GM18867 (cell line): ENCODE measurements at regions not wholly inside any gene's neighbourhood (a gene's known extent, or its start where the extent isn't known, plus 50 kb on each side); places are given as distances from the start of the nearest gene placed in this dataset.

ENCODE experiments used
- ATAC-seq: cut with Tn5 transposase; IDR thresholded peaks from one replicate; pipeline ENCODE4 v1.9.1; 2021; ENCODE audit warnings: mild to moderate bottlenecking, moderate library complexity; ENCODE audit not compliant: unreplicated experiment

DNA sequence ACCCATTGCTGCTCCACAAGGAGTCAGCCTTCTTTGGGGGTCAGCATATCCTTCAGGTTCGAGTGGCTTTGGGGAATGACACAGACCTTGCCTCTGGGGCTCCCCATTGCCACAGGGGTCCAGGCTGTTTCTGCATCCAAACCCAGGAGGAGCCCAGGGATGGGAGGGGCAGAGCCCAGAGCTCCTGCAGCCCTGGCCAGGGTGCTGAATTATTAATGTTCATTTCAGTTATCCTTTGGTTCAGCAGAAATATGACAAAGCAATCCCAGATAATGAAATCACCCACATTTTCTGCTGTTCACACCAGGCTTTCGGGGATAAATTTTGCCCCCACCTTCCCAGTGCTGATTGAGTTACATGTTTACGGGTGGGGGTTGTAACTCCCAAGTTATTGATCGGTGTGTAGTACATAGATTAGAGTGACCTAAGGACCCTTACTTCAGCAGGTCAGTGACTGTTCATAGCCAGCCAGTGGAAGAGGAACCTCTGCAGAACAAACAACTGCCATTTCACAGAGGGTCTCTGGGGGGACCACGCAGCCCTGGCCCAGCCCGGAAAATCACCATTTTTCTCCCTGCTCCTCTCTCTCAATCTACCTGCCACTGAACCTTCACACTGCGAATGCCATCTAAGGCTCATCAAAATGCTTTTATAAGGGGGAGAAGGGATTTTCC lies 240.3 kb upstream of the N4BP1 start:
- ATAC-seq, result no peak

DNA sequence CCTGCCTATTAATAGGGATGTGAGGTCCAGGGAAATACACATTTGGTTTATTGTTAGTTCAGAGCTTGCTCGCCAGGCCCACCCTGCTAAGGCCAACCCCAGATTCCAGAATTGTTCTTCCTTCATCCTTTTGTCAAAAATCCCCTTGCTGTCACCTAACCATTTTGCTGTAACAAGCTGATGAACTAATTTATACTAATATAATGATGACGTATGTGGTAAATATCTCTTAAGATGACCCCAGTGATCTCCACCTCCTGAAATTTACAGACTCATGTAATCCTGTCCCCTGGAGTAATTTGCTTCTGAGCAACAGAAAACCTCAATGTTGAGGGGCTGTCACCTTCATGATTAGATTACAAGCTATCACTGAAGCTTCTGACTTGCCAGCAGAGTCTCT lies 236.3 kb upstream of the N4BP1 start:
- ATAC-seq, result no peak

DNA sequence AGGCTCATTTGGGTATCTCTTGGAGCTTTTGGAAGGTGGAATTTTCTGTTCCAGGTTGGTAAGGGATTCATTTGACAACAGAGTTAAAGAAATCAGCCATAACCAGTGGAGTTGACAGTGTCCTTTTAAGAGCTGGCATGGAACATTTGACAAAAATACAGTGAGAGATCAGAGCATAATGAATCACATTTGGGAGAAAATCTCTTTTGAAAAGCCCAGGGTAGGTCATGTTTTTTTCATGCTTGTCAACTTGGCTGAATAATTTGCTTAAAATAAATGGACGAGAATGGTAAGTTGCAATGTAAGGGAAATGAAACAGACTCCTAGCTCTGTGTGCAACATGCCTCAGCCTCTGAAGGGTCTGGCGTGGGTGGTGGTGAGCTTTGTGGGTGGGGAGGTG lies 235.3 kb upstream of the N4BP1 start:
- ATAC-seq, result no peak

DNA sequence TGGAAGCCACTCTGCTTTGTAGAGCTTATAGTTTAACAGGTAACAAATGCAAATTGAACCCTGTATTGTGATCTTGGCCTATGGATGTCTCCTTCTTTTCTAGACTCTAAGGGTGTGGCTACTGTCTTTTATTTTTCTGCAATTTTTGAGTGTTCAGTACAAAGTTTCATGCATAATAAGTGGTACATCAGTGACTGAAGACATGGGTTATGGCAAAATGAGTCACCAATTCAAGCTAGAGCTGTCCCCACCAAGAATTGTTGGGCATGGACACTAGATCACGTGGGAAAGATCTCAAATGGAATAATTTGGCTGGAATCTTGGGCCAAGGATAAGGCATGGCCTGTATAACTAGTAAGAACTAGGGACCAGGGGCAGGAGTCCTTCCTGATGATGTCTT lies 228.4 kb upstream of the N4BP1 start:
- ATAC-seq, result no peak

DNA sequence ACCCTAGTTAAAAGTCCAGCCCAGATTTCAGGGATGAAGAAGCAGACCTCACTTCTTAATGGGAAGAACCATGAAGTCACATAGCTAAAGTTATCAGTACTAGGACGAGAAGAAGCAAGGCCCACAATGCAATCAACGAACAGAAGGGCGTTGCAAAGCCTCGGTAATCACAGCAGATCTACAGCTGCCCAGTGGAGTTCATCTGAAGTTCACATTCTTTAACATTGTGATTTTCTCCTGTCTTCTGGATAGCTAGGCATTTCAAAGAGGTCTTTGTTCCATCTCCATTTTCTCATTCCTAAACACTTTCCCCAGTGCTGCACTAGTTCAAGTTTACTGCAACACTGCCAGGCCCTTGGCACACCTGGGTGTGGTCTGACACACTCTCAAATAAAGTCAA lies 226.7 kb upstream of the N4BP1 start:
- no peak for ATAC-seq

DNA sequence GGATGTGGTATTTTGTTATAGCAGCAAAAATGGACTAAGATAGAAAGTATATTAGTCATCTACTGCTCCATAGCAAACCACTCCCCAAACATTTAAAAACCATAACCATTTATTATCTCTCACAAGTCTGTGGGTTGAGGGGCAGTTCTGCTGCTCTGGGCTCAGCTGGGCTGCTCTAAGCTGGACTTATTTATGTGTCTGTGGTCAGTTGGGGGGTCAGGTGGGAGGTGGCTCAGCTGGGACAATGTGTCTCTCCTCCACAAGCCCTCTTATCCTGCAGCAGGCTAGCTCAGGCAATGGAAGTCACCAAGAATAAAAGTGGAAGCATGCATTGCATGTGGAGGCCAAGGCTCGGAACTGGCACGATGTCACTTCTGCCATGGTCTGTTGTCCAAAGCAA lies 226.1 kb upstream of the N4BP1 start:
- ATAC-seq, result no peak

DNA sequence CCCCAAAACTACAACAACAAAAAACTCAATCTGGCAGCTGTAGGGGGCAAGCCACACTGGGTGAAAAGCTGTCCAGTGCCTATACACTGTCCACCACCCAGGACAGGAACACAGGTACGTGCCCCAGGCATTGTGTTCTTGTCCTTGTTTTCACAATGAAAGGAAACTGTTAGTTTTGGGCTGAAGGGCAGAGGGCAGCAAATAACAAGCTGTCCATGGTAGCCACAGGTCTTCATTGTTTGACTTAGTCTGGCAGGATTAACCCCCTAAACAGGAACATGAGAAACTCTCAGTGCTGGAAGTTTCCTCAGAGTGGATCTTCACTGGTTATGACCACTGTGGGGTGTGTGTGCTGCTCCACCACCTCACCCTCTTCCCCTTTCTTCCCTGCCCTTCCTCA lies 224.6 kb upstream of the N4BP1 start:
- no peak for ATAC-seq

DNA sequence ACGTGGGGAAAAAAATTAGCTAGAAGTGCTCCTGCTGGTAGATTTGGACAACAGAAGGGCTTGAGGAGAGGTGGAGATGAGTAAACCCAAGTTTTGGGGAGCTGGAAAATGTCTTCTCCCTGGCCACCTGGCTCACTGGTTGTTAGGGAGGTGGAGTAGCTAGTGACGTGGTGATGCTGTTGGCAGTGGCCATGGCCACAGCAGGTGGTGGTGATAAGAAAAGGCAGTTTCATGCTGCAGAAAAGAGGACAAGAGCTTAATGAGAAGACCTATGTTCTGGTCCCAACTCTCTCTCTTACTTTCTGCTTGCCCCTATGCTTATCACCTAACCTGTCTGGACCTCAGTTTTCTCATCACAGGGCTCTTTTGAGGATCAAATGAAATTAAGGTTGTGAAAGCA lies 223.5 kb upstream of the N4BP1 start:
- no peak for ATAC-seq

DNA sequence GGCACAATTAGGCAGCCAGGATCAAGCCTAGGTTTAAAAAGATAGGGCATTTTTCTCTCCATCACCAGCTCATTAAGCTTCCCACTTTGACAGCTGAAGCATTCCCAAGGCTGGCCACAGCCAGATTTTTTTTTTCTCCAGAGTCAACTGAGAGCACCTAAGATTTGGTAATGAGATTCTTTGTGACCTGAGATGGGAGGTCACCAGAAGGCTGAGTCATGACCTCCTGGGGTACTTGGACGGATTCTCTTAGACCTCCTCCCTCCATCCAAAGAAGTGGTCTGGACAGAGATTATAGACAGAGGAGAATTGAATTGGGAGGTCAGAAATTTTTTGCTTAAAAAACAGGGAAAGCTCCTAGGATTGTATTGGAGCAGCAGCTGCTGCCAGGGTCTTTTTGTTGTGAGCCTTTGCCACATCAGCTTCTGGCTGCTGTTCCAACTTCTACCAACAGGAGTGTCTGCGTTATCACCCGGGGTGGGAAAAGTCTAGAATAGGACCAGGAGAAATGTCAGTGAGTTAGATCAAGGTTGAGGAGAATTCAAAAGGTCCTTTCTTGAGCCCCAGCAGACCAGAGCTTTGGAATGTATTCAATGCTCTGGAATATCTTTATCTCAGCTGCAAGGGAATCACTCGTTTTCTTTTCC lies 221.2 kb upstream of the N4BP1 start:
- ATAC-seq, result no peak

DNA sequence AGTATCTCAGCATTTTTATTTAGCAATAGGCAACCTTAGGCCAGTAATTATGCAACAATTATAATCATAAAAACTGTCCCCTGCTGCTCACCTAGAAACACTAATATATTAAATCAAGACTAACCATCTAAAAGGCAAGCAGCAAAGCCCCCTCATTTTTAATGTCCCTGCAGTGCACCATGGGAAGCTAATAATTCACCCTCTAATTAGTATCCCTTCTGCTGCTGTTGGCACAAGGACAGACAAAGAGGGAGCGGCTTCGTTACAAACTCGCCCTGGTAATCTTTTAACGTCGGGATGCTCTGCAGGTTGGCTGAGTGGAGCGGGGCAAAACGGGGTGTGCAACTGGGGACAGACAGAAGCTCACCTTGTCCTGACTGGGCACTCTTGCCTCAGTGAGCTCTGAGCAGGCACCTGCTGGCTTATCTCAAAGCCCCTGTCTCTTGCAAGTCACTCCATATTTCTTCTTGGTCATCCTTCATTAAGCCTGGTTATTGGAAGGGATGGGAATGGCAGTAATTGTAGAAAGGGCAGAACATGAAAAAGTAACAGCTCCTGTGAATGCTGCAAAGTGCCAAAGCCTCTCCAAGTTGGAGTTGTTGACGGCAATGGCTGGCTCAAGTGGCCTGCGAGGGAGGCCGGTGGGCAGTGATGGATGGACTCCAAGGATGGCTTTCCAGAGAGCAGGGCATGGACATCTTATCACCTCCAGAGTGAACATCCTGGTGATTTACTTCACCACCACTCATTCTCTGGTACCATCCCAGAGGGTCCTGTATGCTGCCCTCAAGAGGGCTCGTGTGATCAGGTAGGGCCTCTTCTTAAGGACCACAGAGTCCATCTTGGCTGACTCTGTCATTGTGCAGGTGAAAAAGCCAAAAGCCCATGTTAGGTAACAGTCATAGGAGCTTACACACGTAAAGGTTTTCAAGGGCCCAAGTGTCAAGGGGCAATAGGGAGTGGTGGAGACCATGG lies 219.6 kb upstream of the N4BP1 start:
- no peak for ATAC-seq

DNA sequence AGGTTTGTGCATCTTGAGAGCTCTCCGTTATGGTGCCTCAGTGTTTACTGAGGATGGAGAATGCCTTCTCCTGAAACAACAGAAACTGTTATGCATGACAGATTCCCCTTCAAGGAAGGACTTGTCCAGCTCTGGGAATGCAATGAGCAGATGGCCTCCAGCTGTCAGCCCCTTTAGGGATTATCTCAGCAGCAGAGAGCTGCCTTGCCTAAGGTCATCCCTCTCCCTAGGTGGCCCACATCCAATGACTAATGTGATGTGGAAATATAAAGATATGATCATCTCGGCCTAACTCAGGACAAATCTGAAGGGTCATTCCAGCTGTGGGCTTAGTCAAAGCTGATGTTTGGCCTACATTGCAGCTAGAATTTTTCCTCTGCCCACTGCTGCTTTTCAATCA lies 214.3 kb upstream of the N4BP1 start:
- ATAC-seq, result no peak

DNA sequence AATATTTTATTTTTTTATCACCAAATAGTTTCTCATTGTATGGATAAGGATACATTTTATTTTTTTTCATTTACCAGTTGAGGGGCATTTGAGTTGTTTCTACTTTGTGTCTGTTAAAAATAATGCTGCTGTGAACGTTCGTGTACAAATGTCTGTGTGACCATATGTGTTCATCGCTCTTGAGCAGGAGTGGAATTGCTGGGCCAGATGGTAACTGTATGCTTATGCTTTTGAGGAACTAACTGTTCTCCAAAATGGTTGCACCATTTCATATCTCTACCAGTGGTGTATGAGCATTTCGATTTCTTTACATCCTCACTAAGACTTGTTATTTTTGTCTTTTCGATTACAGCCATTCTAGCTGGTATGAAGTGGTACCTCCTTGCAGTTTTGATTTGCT lies 212.5 kb upstream of the N4BP1 start:
- ATAC-seq, result no peak

DNA sequence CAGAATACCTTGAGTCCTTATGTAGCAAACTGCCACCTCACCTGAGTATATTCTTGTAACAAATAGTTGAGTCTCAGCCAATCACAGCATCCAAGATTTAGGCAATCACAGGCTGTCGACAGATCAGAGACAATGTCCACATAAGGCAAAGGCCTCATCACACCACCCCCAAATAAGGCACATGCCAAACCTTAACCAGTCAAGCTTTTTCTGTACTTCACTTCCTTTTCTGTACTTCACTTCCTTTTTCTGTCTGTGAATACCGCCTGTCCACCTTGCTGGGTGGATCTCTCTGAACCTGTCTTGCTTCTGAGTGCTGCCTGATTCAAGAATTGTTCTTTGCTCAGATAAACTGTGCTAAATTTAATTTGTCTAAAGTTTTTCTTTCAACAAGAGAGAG lies 210.4 kb upstream of the N4BP1 start:
- ATAC-seq, result no peak

DNA sequence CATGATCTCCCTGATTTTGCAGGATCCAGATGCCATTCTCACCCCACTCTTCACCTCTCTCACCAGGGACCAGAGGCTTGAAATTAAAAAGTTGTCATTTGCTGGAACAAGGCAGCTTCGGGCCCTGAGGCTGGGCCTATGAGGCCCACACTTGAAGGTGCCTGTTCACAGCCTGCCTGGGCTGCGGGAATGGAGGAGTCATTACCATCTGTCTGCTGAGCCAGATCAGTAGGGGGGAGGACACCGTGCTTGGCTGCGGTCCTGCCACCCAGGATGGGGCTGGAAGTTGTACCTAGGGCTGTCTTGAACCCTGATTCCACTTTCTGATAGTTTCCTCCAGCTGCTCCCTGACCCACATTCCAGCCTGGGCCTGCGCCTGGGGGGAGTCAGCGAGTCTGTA lies 208.3 kb upstream of the N4BP1 start:
- ATAC-seq, result no peak

DNA sequence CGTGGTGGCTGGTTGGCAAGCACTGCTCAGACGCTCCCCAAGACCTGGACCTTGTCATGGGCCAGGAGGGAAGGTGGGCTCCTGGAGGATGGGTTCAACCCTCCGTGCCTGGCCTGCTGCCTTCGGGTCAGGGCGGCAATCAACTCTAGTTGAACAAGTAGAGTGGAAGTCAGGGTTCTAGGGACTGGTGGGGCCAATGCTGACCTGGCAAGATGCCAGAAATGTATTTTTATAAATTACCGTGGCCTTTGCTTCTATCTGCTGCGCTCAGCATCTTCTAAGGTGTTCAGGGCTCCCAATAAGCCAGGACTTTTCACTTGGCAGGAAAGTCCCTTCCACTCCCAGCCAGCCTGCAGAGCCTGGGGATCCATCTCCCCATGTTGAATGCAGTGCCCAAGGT lies 207.1 kb upstream of the N4BP1 start:
- no peak for ATAC-seq

DNA sequence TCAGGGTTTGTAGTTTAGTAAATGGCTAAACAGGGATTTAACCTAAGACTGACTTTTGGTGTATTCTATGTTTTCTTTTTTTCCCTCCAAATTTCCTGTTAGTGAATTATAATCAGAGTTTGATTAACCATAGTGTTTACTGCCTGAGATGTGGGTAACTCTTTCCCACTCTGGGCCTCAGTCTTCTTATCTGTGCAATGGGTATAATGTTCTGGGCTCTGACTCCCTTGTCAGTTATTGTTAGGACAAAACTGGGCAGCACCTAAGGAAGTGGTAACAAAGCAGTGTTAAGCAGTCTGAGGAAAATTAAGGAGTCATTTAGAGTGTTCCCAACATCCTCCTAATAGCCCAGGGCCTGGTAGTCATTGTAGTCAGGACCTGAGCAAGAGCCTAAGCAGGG lies 206.4 kb upstream of the N4BP1 start:
- no peak for ATAC-seq

DNA sequence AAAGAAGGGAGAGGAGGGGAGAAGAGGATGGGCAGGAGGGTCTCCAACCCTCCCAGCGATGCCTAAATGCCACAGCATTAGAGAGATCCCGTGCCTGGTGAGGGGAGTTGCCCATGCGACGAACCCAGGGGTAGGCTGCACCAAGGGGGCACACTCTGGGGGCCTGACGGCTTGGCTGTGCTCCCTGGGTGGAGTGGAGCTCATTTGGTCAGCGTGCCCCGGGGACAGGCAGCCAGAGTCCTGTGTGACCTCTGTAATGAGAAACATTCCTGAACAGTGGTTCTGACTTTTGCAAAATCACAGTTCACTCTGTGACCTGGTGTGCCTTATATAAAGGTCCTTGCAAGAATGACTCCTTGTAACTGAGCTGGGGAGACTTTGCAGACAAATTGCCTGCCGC lies 205.0 kb upstream of the N4BP1 start:
- no peak for ATAC-seq

DNA sequence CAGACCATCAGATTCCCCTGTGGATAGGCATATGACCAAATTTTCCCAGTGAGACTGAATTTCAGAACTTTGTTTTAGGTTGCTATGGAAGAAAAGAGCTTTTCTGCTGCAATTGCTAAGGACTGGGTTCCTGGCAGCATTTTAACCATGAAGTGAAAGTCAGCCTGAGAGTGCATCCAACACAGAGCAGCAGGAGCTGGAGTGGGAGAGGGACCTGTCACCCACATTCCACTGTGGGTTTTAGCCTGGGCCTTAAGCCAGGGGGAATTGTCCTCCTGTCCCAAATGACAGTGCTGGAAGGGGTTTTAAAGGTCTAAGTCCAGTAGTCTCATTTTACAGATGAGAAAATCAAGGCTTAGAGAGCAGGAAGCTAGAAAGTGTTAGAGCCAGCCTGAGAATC lies 203.5 kb upstream of the N4BP1 start:
- ATAC-seq, result no peak

DNA sequence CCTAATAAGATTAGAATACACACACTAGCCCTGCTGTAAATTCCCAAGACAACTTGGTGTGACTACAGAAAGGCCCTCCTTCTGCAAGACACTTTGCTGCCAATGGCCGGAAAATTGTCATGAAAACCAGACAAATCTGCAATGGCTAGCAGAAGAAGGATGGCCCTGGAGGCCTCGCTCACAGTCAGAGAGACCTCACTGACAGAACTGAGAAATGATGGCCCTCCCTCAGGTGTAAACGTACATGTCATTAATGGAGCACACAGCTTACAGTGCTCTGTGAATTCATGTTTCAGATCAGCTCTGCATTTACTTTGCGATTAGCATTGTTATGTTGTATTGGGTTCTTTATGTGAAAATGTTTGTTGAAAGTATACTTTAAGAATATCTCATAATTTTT lies 202.9 kb upstream of the N4BP1 start:
- no peak for ATAC-seq

DNA sequence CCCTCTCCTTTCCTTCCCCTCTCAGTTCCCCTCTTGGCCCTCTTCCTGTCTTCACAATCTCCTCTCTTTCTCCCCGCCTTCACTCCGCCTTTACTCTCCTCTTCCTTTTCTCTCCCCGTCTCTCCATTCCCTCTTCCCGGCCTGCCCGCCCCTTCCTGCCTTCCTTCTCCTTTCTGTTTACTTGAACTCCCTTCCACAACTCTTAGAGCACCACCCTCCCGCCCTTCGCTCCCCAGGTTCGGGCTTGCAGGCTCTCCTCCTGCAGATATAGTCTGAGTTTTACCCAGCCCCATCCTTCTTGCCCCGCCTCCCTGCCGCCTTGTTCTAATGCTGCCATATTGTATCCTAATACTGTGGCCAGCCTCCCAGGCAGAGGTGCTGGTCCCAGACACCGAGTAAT lies 201.5 kb upstream of the N4BP1 start:
- no peak for ATAC-seq

DNA sequence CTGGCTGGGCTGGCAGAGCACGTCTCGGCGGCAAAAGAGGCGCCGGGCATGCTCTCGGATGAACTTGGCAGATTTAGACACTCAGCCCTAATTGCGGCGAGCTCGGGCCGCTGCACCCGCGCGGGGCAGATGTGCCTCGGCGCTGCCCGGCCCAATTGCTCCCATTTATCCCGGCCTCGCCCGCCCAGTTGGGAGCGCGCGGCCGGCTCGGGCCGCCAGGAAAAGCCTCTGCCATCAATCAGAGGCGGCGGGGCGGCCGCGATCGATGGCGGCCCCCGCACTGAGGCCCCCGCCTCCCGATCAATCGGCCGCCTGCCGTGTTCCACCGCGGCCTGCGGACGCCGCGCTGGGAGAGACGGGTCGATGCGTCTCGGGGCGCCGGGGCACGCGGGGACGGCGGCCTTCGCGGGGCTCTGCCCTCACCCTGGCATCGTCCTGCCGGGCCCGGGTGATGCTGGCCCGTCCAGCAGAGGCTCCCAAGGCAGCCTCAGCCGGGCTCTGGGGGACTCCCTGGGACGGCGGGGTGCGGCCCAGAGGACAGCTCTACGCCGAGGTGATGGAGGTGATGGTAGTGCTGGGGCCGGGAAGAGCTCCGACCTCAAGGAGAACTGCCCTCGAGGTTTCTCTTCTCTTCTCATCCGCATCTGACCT lies 200.9 kb upstream of the N4BP1 start:
- no peak for ATAC-seq

DNA sequence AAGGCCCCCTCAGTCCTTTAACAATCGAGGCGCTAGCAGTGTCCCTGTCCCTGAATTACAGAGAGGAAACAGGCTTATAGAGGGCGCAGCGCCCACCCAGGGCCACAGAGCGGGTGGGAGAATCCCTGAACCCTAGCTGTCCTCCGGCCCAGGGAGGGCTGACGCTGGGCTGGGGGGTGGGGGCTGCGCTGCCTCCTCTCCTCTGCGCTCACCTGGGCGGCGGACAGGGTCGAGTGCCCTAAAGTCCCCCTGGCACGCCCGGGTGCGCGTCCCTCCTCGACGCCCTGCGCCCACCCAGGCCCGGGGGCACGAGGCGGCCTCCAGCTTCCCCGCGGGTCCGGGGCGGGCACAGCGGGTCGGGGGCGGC lies 200.4 kb upstream of the N4BP1 start:
- ATAC-seq, result no peak
